Mucosa of gallbladder (tissue), 1 donor: ENCODE measurements at regions not wholly inside any gene's neighbourhood (a gene's known extent, or its start where the extent isn't known, plus 50 kb on each side); places are given as distances from the start of the nearest gene placed in this dataset.

Experiments used
- DNase-seq: peaks from one replicate; pipeline ENCODE4 v3.0.0-alpha.2; 2020; ENCODE audit warnings: low spot score
- donor health status: DM: no; HTN: no; CAD: no.

GRCh38 chr9:7298123-7298522 is 501.5 kb downstream of the DMAC1 start:
- no peak for DNase-seq

GRCh38 chr9:7297521-7297920 is 502.1 kb downstream of the DMAC1 start:
- no peak for DNase-seq

- DNase-seq, result no peak
These were observed 506.5 kb downstream of the DMAC1 start for GRCh38 chr9:7293091-7293490.

GRCh38 chr9:7289773-7290172 is 509.8 kb downstream of the DMAC1 start:
- DNase-seq, result no peak

GRCh38 chr9:7287986-7288385 is 511.6 kb downstream of the DMAC1 start:
- no peak for DNase-seq

GRCh38 chr9:7287065-7287464 is 512.5 kb downstream of the DMAC1 start:
- DNase-seq, result no peak

- DNase-seq, result no peak
These were observed 513.5 kb downstream of the DMAC1 start for GRCh38 chr9:7286101-7286500.

- no peak for DNase-seq
These were observed 514.4 kb downstream of the DMAC1 start for GRCh38 chr9:7285199-7285598.

GRCh38 chr9:7284517-7284916 is 515.1 kb downstream of the DMAC1 start:
- DNase-seq, result no peak

- no peak for DNase-seq
These were observed 515.5 kb downstream of the DMAC1 start for GRCh38 chr9:7284117-7284516.

GRCh38 chr9:7273575-7273974 is 515.8 kb downstream of the KDM4C start:
- DNase-seq, result no peak

GRCh38 chr9:7266911-7267595 is 509.3 kb downstream of the KDM4C start:
- no peak for DNase-seq

GRCh38 chr9:7265181-7265580 is 507.4 kb downstream of the KDM4C start:
- no peak for DNase-seq

GRCh38 chr9:7259544-7260241 is 501.9 kb downstream of the KDM4C start:
- DNase-seq, result no peak

- no peak for DNase-seq
These were observed 501.1 kb downstream of the KDM4C start for GRCh38 chr9:7258688-7259396.

GRCh38 chr9:7246917-7247522 is 489.2 kb downstream of the KDM4C start:
- no peak for DNase-seq

GRCh38 chr9:7245976-7246580 is 488.3 kb downstream of the KDM4C start:
- DNase-seq, result no peak

- DNase-seq, result no peak
These were observed 486.1 kb downstream of the KDM4C start for GRCh38 chr9:7243838-7244237.

- no peak for DNase-seq
These were observed 484.4 kb downstream of the KDM4C start for GRCh38 chr9:7242126-7242525.

- no peak for DNase-seq
These were observed 483.9 kb downstream of the KDM4C start for GRCh38 chr9:7241694-7242093.

- DNase-seq, result no peak
These were observed 483.0 kb downstream of the KDM4C start for GRCh38 chr9:7240569-7241311.
